GM13976 (cell line): ENCODE measurements at regions not wholly inside any gene's neighbourhood (a gene's known extent, or its start where the extent isn't known, plus 50 kb on each side); places are given as distances from the start of the nearest gene placed in this dataset.
A peak's percentile ranks its signal among the peaks of the same experiment; 100 is the strongest.

Experiments
- DNase-seq: peaks from one replicate; pipeline ENCODE4 v3.0.0; 2012; ENCODE audit warnings: low spot score
- in situ Hi-C: fragments of 300-500 bp; cut with MboI; formaldehyde crosslinking; loops from one replicate; pipeline ENCODE4 v1.12.0; 2022; ENCODE audit warnings: low sequenced_read_pairs, mixed read lengths, inconsistent platforms; ENCODE audit not compliant: unreplicated experiment
- TF ChIP-seq, protein P1 (sequence below): IDR thresholded peaks from 2 replicates; pipeline ENCODE4 v1.5.1; 2012; ENCODE audit warnings: borderline replicate concordance, mild to moderate bottlenecking; ENCODE audit not compliant: insufficient read depth; ENCODE audit errors: extremely low read depth, missing control alignments, control extremely low read depth

- in situ Hi-C loops, result no loop called here
- TF ChIP-seq, protein P1, sequence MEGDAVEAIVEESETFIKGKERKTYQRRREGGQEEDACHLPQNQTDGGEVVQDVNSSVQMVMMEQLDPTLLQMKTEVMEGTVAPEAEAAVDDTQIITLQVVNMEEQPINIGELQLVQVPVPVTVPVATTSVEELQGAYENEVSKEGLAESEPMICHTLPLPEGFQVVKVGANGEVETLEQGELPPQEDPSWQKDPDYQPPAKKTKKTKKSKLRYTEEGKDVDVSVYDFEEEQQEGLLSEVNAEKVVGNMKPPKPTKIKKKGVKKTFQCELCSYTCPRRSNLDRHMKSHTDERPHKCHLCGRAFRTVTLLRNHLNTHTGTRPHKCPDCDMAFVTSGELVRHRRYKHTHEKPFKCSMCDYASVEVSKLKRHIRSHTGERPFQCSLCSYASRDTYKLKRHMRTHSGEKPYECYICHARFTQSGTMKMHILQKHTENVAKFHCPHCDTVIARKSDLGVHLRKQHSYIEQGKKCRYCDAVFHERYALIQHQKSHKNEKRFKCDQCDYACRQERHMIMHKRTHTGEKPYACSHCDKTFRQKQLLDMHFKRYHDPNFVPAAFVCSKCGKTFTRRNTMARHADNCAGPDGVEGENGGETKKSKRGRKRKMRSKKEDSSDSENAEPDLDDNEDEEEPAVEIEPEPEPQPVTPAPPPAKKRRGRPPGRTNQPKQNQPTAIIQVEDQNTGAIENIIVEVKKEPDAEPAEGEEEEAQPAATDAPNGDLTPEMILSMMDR, result no peak
- no peak for DNase-seq
These were observed 472.7 kb downstream of the PTPRU start for GRCh38 chr1:29708796-29709703.

GRCh38 chr1:29708381-29708780 is 472.1 kb downstream of the PTPRU start:
- TF ChIP-seq, protein P1, result no peak
- DNase-seq, result no peak
- in situ Hi-C loops, result no loop called here

GRCh38 chr1:29707796-29708195 is 471.5 kb downstream of the PTPRU start:
- in situ Hi-C loops, result no loop called here
- DNase-seq, result no peak
- TF ChIP-seq, protein P1, result no peak

DNA sequence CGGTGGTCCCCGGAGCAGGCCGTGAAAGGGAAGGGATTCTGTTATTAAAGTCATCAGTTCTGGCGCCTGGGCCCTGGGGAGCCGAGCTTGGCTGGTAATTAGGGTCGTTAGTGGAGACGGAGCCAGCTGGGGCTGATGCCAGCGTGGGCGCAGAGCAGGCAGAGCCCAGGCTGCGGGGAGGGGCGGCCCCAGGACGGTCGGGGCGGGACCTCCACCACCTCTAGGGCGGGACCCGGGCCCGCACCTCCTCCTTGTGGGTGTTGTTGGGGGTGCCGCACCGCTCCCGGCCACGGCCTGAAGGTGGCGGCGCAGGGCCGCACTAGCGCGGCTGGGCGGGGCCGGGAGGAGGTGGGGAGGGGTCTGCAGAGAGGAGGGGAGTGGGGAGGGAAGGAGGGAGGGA is 470.6 kb downstream of the PTPRU start:
- TF ChIP-seq, protein P1, result peak; percentile 57
- peak; percentile 88 for DNase-seq
- in situ Hi-C loops, result no loop called here

DNA sequence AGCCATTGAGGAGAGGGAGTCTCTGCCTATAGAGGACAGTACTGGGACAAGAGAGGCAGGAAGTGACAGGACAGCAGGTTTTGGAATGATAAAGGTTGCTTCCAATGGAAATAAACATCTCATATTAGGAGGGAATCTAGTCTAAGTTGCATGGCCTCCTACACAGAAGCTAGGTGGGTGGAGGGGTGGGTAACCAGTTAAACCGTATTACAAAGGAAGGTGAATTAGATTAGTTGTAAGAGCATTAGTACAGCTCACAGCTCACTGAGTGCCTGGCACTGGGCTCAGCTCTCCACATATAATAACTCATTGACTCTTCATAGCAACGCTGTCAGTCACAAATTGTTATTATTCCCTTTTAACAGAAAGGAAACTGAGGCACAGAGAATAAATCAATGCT is 468.1 kb downstream of the PTPRU start:
- DNase-seq, result no peak
- in situ Hi-C loops, result no loop called here
- TF ChIP-seq, protein P1, result no peak

DNA sequence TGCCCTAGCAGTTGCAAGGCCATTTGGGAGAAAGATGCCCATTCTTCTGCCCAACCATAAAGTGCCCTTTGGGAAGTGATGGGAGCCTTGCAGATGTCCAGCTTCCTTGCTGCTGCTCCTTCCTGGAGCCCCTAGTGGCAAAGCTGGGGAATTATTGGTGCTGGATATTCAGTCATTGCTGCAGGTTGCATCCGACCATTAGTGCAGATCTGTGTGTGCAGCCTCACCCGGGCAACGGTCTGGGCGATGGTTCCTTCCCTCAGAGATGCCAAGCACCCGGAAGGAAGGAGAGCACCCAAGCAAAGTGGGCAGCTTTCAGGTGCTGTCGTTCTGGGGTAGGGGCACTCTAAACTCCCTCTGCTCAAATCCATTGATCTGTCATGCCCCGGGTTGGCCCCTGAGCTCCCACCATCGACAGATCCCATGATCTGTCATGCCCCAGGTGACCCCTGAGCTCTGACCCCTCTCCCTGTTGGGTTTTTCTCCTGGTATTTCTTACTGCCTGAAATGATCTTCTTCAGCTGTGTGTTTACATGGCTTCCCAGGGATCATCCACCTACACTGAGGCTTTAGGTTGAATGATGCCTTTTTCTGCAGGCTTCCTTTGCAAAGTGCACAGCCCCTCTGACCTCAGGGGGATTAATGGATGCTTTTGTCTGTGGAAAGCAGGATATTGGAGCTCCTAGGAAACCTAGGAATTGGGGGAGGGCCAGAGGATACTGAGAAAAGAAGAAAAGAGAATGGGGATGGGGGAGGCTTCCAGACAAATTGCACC is 467.5 kb downstream of the PTPRU start:
- TF ChIP-seq, protein P1, result peak; percentile 41
- in situ Hi-C loops, result no loop called here
- DNase-seq, result peak; percentile 66
